ENCODE measurements at regions not wholly inside any gene's neighbourhood (a gene's known extent, or its start where the extent isn't known, plus 50 kb on each side); places are given as distances from the start of the nearest gene placed in this dataset.

DNA sequence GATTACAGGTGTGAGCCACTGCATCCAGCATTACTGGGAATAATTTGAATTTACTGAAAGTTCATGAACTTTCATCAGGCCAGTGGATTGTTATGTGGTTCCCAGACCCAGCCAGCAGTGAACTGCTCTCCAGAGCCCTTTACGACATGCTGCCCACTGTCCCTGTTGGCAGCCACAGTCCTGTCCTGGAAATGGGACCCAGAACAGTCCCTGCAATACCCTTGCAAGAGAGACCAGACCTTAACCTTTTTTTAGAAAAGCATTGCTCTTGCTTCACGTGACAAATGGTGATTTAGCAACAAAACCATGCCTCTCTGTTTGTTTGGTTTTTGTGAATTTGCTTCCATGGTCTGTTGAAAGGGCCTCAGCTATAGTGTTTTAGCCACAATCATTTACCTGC, 367.3 kb upstream of the C2CD4B start:
- no peak for DNase-seq (ENCODE audit: low spot score)

DNA sequence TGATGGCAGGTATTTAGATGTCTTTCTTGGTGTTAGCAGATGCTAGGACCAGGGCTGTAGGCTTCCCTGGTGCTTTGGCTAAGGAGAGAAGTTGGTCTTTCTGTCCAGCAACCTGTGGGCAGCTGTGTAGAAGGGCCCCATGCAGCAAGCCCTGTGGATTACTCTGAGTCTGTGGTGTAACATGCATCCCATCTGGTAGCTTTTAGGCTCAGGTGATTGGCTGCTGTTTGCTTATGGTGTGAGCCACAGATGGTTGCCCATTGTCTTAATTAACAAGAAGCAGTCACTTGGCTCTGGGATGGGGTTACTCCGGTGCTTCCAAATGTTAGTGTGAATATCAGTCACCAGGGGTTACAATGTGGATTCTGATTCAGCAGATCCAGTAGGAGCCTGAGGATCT, 368.6 kb upstream of the C2CD4B start:
- no peak for DNase-seq (ENCODE audit: low spot score)

DNA sequence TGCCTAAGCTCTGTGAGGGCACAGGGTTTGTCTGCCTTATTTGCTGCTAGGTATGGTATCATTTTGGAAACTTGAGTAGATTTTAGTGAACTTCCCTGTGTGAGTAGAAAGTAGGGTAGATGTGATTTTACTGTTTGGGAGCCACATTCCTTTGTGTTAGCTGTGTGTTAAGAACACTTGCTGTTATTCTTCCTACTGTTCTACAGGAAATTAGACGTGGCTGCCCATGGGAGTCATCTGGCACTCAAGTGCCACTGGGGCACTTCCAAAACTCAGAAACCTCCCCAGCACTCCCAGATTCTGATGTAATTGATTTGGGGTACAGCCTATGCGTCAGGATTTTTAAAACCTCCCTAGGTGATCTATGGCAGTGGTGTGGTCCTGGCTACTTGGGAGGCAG, 369.9 kb upstream of the C2CD4B start:
- no peak for DNase-seq (ENCODE audit: low spot score)

- no peak for DNase-seq (ENCODE audit: low spot score)
These were observed 374.2 kb upstream of the C2CD4B start for GRCh38 chr15:62539236-62539635.

DNA sequence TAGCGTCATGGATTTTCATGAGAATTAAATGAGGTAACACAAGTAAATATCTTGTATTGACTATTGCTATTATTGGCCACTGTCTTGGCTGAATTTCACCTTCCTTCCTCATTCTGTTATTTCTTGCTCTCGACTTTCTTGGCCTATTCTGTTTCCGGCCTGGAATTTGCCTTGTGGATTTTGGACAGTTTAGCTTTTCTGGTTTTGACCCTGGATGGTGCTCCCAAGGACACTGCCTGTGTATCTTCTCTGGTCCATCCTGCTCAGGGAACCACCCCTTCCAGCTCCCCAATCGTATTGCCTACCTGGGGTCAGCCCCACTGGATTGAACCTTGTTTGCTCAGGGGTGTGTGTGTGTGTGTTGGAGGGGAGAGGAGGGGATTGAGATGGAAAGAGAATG, 376.2 kb upstream of the C2CD4B start:
- no peak for DNase-seq (ENCODE audit: low spot score)

GRCh38 chr15:62541846-62542245, 376.8 kb upstream of the C2CD4B start:
- DNase-seq (ENCODE audit: low spot score): no peak

DNA sequence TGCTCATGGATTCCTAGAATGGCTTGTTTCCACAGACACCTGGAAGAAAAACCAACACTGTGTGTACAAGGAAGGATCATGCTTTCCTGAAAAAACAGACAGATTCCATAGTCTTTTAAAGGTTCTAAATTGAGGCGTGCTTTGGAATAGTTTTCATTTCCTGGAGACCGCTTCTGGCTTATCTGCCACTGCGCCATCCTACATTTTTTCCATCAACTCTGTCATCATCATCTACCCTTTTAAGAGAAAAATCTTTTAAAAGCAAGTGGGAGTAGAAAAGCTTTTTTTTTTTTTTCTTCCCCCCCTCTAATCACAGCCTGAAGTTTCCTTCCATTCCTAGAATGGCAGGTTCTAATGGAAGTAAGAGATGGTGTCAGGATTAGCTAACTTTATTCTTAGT, 379.4 kb upstream of the C2CD4B start:
- no peak for DNase-seq (ENCODE audit: low spot score)

DNA sequence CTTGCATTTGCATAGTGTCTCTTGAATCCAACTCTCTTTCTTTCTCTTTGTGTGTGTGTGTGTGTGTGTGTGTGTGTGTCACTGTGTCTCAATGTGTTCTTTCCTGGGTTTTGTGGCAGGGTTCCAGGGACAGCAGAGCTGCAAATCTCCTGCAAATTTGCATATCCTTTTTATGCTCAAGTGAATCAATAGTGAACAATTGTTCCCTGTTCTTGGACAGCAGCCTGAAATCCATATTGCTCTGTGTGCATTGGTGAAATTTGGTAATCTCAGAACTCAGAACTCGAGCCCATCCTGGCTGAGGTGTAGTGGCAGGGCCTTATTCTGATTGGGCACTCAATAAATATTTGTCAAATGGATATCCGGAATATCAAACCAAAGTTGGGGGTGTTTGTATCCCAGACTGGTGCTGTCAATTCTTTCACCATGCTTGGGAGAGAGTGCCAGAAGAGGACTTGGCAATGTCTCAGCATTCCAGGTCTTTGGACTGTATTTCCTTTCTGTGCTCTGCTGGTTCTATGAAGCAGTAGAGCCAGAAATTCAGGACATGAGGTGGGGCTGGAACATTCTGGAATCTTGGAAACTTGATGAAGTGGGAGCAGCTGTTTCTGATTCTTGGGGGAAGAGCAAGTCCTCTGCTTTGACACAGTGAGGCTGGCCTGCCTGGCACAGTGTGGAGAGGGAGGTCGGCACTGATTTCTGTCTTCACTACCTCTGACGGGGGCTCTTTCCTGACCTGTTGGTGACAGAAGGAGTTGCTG, 380.6 kb upstream of the C2CD4B start:
- no peak for DNase-seq (ENCODE audit: low spot score)

DNA sequence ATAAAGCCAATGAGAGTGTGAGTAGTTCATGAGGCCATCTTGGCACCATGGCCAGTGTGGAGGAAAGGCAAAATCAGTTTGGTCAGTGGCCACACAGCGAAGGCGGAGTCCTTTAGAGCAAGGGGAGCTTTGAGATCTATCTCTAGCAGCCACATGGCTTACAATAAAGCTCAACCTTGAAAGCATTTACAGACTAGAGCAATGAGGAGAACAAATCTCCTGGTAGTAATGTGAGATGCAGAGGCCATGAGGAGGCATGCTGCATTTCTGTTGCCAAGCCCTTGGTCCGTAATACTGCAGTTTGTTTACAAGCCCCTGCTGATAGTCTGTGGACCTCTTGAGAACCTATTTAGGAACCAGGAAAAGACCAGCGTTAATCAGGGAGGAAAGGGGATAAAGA, 381.5 kb upstream of the C2CD4B start:
- no peak for DNase-seq (ENCODE audit: low spot score)

GRCh38 chr15:62547584-62547983, 382.5 kb upstream of the C2CD4B start:
- no peak for DNase-seq (ENCODE audit: low spot score)

DNA sequence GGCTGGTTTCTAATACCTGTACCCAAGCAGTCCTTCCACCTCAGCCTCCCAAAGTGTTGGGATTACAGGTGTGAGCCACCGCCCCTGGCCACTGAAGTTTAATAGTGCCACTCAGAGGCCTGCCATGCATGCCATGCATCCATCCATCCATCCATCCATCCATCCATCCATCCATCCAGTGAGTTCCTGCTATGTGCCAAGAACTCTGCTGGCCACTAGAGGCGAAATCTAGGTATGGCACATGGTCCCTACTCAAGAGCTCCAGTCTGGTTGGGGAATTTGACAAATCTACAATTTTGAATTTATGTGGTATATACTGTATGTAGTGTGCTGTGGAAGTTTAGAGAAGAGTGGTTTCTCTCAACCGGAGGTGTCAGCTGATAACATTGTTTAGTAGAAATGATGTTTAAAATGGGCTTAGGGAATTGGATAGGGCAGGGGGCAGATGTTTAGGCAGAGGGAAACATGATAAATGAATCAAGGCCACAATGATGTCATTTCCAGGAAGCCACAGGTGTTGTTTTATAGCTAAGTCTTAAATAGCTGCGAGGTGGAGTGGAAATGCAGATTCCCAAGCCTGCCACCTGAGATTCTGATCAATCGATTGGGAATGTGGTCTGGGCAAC, 384.4 kb upstream of the C2CD4B start:
- DNase-seq (ENCODE audit: low spot score): no peak

GRCh38 chr15:62550106-62550505, 385.0 kb upstream of the C2CD4B start:
- DNase-seq (ENCODE audit: low spot score): no peak

DNA sequence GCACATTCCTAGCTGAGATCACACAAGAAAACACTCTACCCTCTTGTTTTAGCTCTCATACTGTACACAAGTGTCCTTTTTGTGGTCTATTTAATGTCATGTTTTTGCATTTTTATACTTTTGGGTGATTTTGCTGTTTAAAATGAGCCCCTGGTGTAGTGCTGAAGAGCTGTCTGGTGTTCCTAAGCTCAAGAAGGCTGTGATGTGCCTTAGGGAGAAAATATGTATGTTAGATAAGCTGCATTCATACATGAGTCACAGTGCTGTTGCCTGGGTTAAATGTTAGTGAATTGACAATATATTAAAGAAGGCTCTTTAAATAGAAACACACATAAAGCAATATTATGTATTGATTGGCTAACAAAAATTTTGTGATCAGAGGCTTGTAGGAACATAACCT, 387.4 kb upstream of the C2CD4B start:
- DNase-seq (ENCODE audit: low spot score): no peak

GRCh38 chr15:62553911-62554563, 389.0 kb upstream of the C2CD4B start:
- no peak for DNase-seq (ENCODE audit: low spot score)

DNA sequence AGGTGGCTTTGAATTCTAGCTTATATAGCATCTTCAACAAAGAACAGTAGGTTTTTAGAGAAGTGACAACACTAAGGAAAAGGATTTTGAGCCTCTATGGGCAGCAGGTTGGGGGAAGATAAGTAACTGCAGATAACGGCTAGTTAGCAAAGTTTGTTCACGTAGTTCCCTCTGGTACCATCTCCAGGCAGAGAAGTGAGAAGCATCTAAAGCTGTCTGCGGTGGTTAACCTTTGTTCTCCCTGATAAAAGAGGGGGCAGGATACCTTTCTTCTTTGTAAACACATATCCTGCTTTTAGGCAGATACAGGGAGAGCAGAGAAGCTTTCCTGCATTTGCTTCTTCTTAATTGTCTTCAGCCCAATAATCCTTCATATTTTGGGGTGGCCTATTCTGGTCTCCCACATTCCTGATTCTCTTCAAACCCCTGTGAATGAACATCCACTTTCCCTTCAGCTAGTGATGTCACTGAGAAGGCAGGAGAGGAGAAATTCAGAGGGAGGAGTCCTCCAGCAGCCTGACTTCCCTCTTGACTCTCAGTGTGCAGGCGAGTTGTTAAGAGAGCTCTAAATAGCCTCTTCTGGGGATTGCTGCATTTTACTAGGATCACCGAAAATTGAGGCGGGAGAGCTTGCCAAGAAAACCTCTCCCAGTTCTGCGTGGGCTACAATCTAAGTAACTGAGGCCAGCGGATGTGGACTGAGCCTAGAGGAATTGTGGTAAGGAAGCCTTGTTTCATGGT, 393.7 kb upstream of the C2CD4B start:
- no peak for DNase-seq (ENCODE audit: low spot score)

GRCh38 chr15:62559381-62559733, 394.3 kb upstream of the C2CD4B start:
- DNase-seq (ENCODE audit: low spot score): no peak

DNA sequence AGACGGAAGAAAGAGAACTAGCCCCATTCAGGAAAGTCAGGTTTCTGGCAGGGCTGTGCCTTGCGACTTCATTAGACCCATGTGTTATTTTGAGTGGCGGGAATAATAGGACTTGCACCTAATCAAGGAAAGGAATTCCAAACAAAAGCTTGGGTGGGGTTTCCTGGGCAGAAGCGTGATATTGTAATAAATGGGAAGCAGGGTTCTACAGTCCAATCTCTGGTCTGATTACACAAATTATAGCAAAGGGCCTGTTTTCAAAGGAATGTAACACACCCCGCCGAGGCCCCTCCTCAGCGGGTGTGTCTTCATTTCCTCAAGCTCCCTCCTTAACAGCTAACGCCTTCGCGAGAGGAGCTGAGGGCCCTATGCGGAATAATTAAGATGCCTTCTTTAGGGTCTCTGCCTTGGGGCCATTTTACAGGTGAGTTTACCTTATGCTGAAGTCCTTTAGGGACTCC, 396.0 kb upstream of the C2CD4B start:
- DNase-seq (ENCODE audit: low spot score): no peak

DNA sequence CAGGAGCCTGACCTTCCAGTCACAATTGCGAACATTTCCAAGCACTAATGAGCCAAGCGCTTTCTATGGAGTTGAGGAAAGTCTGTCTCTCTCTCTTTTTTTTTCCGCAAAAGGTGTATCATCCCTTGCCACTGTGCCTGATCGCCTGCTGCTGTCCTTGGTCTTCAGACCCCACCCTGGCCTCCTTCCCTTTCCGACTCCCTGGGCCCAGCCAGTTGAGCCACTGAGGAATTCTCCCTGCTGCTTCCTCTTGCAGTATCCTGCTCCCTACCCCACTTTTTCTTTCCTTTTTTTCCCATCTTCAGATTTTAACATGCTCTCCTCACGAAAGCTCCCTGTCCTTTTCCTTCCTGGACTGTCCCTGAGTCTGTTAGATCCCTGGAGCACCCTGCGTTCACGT, 396.5 kb upstream of the C2CD4B start:
- no peak for DNase-seq (ENCODE audit: low spot score)

- DNase-seq (ENCODE audit: low spot score): no peak
These were observed 400.0 kb upstream of the C2CD4B start for GRCh38 chr15:62564886-62565633.

DNA sequence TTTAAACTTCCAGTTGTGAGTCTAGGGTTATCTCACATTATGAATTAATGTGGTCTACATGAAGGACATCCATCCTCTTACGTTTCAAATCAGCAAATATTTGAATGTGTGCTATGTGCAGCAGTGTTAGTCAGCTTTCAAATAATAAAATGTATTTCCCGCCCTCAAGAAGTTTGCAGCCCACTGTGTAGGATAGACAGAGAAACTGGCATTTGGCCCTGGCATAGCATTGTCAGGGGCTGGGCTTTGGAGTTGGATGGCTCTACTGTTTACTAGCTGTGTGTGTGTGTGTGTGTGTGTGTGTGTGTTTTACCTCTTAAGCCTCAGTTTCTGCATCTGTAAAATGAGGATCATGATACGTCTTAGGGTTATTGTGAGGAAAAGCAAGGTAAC, 400.5 kb upstream of the C2CD4B start:
- DNase-seq (ENCODE audit: low spot score): no peak

DNA sequence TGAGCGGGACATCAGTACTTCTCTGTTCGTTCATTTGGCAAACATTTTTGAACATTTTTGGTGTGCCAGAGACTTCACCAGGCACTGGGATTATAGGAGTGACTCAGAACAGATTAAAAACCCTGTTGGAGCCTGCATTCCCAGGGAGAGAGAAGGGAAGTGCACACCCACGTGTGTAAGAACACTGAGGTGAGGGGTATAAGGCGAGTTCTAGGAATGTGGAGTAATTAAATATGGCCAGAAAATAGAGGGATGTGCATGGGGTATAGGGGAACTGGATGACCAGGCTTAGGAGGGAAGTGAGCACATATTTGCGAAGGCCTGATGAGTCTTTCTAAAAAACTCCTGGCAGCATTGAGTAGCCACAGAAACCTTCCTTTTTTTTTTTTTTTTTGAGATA, 401.2 kb upstream of the C2CD4B start:
- no peak for DNase-seq (ENCODE audit: low spot score)
